ENCODE measurements at regions not wholly inside any gene's neighbourhood (a gene's known extent, or its start where the extent isn't known, plus 50 kb on each side); places are given as distances from the start of the nearest gene placed in this dataset.

GRCh38 chr6:167435209-167435728 is 110.4 kb downstream of the TTLL2 start (continued):
- TF ChIP-seq ZNF518A (tag by site-specific recombination; conservative IDR thresholded peaks at IDR 0.05; ENCODE audit: low read depth) (no peak), ZFP3 (tag by site-specific recombination; IDR thresholded peaks at IDR 0.05; ENCODE audit: low read depth) (no peak), ZNF214 (tag by site-specific recombination; IDR thresholded peaks at IDR 0.05; ENCODE audit: borderline replicate concordance) (no peak), ZNF26 (tag by site-specific recombination; IDR thresholded peaks at IDR 0.05) (no peak), ZNF138 (tag by site-specific recombination; IDR thresholded peaks at IDR 0.05; ENCODE audit: borderline replicate concordance) (no peak), KLF16 (tag by site-specific recombination; IDR thresholded peaks at IDR 0.05) (no peak), ZSCAN23 (tag by site-specific recombination; IDR thresholded peaks at IDR 0.05) (no peak)
- TF ChIP-seq, protein P1, sequence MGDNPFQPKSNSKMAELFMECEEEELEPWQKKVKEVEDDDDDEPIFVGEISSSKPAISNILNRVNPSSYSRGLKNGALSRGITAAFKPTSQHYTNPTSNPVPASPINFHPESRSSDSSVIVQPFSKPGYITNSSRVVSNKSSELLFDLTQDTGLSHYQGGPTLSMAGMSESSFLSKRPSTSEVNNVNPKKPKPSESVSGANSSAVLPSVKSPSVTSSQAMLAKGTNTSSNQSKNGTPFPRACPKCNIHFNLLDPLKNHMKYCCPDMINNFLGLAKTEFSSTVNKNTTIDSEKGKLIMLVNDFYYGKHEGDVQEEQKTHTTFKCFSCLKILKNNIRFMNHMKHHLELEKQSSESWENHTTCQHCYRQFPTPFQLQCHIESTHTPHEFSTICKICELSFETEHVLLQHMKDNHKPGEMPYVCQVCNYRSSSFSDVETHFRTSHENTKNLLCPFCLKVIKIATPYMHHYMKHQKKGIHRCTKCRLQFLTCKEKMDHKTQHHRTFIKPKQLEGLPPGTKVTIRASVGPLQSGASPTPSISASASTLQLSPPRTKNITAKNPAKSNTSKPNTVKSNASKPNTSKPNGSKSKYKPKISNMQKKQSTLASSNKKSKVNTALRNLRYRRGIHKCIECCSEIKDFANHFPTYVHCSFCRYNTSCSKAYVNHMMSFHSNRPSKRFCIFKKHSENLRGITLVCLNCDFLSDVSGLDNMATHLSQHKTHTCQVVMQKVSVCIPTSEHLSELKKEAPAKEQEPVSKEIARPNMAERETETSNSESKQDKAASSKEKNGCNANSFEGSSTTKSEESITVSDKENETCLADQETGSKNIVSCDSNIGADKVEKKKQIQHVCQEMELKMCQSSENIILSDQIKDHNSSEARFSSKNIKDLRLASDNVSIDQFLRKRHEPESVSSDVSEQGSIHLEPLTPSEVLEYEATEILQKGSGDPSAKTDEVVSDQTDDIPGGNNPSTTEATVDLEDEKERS (tag by site-specific recombination; IDR thresholded peaks at IDR 0.05), result no peak

GRCh38 chr6:167437888-167438484 is 113.1 kb downstream of the TTLL2 start:
- CTCF ChIA-PET, result interaction anchor here (0.8 kb wide), 1 partner anchor 18 kb away, joined by 3 read pairs; no protein-coding TSS in a partner anchor

GRCh38 chr6:167441715-167442206 is 116.9 kb downstream of the TTLL2 start:
- no peaks in the 10 kb centered on the region for H3K9me3 ChIP-seq (ENCODE audit: control insufficient read depth, insufficient read depth, low read depth, low read length)
- no peak overlapping the region for H3K4me3 ChIP-seq (ENCODE audit: low read depth, low read length)
- ChIA-PET POLR2A (no interaction called here), CTCF (no interaction called here)
- H3K27ac ChIP-seq (ENCODE audit: extremely low read depth, low read depth, low read length), result no peak overlapping the region
- TF ChIP-seq ZNF366 (tag by site-specific recombination; conservative IDR thresholded peaks at IDR 0.05), result no peak
- TF ChIP-seq IKZF3 (tag by site-specific recombination; IDR thresholded peaks at IDR 0.05), result no peak
- TF ChIP-seq ZNF837 (tag by site-specific recombination; IDR thresholded peaks at IDR 0.05), result no peak
- no peak for TF ChIP-seq ZNF501 (tag by site-specific recombination; IDR thresholded peaks at IDR 0.05)
- no peak for TF ChIP-seq SETDB1 (IDR thresholded peaks at IDR 0.05; ENCODE audit: insufficient read length, low read length)
- no peak for TF ChIP-seq ZNF16 (tag by site-specific recombination; IDR thresholded peaks at IDR 0.05; ENCODE audit: low read depth)
- TF ChIP-seq, protein P2, sequence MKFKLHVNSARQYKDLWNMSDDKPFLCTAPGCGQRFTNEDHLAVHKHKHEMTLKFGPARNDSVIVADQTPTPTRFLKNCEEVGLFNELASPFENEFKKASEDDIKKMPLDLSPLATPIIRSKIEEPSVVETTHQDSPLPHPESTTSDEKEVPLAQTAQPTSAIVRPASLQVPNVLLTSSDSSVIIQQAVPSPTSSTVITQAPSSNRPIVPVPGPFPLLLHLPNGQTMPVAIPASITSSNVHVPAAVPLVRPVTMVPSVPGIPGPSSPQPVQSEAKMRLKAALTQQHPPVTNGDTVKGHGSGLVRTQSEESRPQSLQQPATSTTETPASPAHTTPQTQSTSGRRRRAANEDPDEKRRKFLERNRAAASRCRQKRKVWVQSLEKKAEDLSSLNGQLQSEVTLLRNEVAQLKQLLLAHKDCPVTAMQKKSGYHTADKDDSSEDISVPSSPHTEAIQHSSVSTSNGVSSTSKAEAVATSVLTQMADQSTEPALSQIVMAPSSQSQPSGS (tag by site-specific recombination; IDR thresholded peaks at IDR 0.05; ENCODE audit: low read depth), result no peak
- TF ChIP-seq SP2 (tag by site-specific recombination; IDR thresholded peaks at IDR 0.05), result no peak
- no peak for TF ChIP-seq ZNF658 (tag by site-specific recombination; IDR thresholded peaks at IDR 0.05)
- no peak for TF ChIP-seq ZNF777 (tag by site-specific recombination; IDR thresholded peaks at IDR 0.05; ENCODE audit: borderline replicate concordance)
- no peaks in the 10 kb centered on the region for H3K36me3 ChIP-seq (ENCODE audit: control insufficient read depth in 2 of 2, insufficient read depth in 1 of 2, low read length in 2 of 2)
- no peaks in the 10 kb centered on the region for H3K4me1 ChIP-seq (ENCODE audit: control insufficient read depth, insufficient read depth, low read length)

More at GRCh38 chr6:167437888-167438484, 113.1 kb downstream of the TTLL2 start:
- Histone ChIP-seq H3K4me1 (ENCODE audit: control insufficient read depth, insufficient read depth, low read length) (no peaks in the 10 kb centered on the region), H3K27ac (ENCODE audit: extremely low read depth, low read depth, low read length) (no peak overlapping the region), H3K9me3 (ENCODE audit: control insufficient read depth, insufficient read depth, low read depth, low read length) (no peaks in the 10 kb centered on the region), H3K4me3 (ENCODE audit: low read depth, low read length) (no peak overlapping the region), H3K36me3 (ENCODE audit: control insufficient read depth in 2 of 2, insufficient read depth in 1 of 2, low read length in 2 of 2) (no peaks in the 10 kb centered on the region)
- TF ChIP-seq ZNF335 (tag by site-specific recombination; conservative IDR thresholded peaks at IDR 0.05), result no peak
- POLR2A ChIA-PET, result no interaction called here

Measured in HEK293 (cell line).